ENCODE measurements at regions not wholly inside any gene's neighbourhood (a gene's known extent, or its start where the extent isn't known, plus 50 kb on each side); places are given as distances from the start of the nearest gene placed in this dataset.

GRCh38 chr5:24232041-24232440 is 412.7 kb downstream of the CDH10 start:
- FAIRE-seq: no peak
- DNase-seq: no peak
- intact Hi-C loops (cut with DNase I): no loop called here
- Histone ChIP-seq H3K27me3 (ENCODE audit: control insufficient read depth, insufficient read depth, low read length) (no peaks in the 10 kb centered on the region), H3K4me3 (ENCODE audit: low read length in 3 of 3) (no peak overlapping the region), H3K27ac (ENCODE audit: low read depth in 2 of 2, low read length in 2 of 2) (no peak overlapping the region), H3K9me3 (ENCODE audit: control insufficient read depth in 2 of 3, insufficient read depth in 1 of 3, low read length in 3 of 3) (no peaks in the 10 kb centered on the region), H3K36me3 (ENCODE audit: control insufficient read depth in 2 of 3, insufficient read depth in 3 of 3, low read length in 3 of 3) (no peaks in the 10 kb centered on the region), H3K4me1 (ENCODE audit: control insufficient read depth in 2 of 3, insufficient read depth in 2 of 3, low read depth in 1 of 3, low read length in 3 of 3) (no peaks in the 10 kb centered on the region), H3K9ac (ENCODE audit: low read length in 3 of 3) (no peak overlapping the region)
- TF ChIP-seq CTCF (IDR thresholded peaks at IDR 0.05; ENCODE audit: borderline replicate concordance, extremely low read depth, insufficient read depth): no peak

GRCh38 chr5:24232929-24233498 is 411.8 kb downstream of the CDH10 start:
- FAIRE-seq (no peak), DNase-seq (peak in 1 of 5 donors; percentile 29)
- Histone ChIP-seq H3K27ac (ENCODE audit: low read depth in 2 of 2, low read length in 2 of 2) (no peak overlapping the region), H3K9ac (ENCODE audit: low read length in 3 of 3) (no peak overlapping the region), H3K9me3 (ENCODE audit: control insufficient read depth in 2 of 3, insufficient read depth in 1 of 3, low read length in 3 of 3) (no peaks in the 10 kb centered on the region), H3K4me3 (ENCODE audit: low read length in 3 of 3) (no peak overlapping the region), H3K27me3 (ENCODE audit: control insufficient read depth, insufficient read depth, low read length) (no peaks in the 10 kb centered on the region), H3K36me3 (ENCODE audit: control insufficient read depth in 2 of 3, insufficient read depth in 3 of 3, low read length in 3 of 3) (no peaks in the 10 kb centered on the region), H3K4me1 (ENCODE audit: control insufficient read depth in 2 of 3, insufficient read depth in 2 of 3, low read depth in 1 of 3, low read length in 3 of 3) (no peaks in the 10 kb centered on the region)
- no peak for TF ChIP-seq CTCF (IDR thresholded peaks at IDR 0.05; ENCODE audit: borderline replicate concordance, extremely low read depth, insufficient read depth)
- intact Hi-C loops (cut with DNase I): no loop called here

GRCh38 chr5:24235946-24236345 is 408.8 kb downstream of the CDH10 start:
- Histone ChIP-seq H3K4me1 (ENCODE audit: control insufficient read depth in 2 of 3, insufficient read depth in 2 of 3, low read depth in 1 of 3, low read length in 3 of 3) (no peaks in the 10 kb centered on the region), H3K9me3 (ENCODE audit: control insufficient read depth in 2 of 3, insufficient read depth in 1 of 3, low read length in 3 of 3) (no peaks in the 10 kb centered on the region), H3K4me3 (ENCODE audit: low read length in 3 of 3) (no peak overlapping the region), H3K36me3 (ENCODE audit: control insufficient read depth in 2 of 3, insufficient read depth in 3 of 3, low read length in 3 of 3) (no peaks in the 10 kb centered on the region), H3K9ac (ENCODE audit: low read length in 3 of 3) (no peak overlapping the region), H3K27me3 (ENCODE audit: control insufficient read depth, insufficient read depth, low read length) (no peaks in the 10 kb centered on the region), H3K27ac (ENCODE audit: low read depth in 2 of 2, low read length in 2 of 2) (no peak overlapping the region)
- DNase-seq (no peak), FAIRE-seq (no peak)
- intact Hi-C loops (cut with DNase I): no loop called here
- TF ChIP-seq CTCF (IDR thresholded peaks at IDR 0.05; ENCODE audit: borderline replicate concordance, extremely low read depth, insufficient read depth): no peak

- H3K4me1 ChIP-seq (ENCODE audit: control insufficient read depth in 2 of 3, insufficient read depth in 2 of 3, low read depth in 1 of 3, low read length in 3 of 3): no peaks in the 10 kb centered on the region
- FAIRE-seq (no peak), DNase-seq (no peak)
- no peaks in the 10 kb centered on the region for H3K27me3 ChIP-seq (ENCODE audit: control insufficient read depth, insufficient read depth, low read length)
- no peak overlapping the region for H3K27ac ChIP-seq (ENCODE audit: low read depth in 2 of 2, low read length in 2 of 2)
- no peak for TF ChIP-seq CTCF (IDR thresholded peaks at IDR 0.05; ENCODE audit: borderline replicate concordance, extremely low read depth, insufficient read depth)
- H3K9ac ChIP-seq (ENCODE audit: low read length in 3 of 3): no peak overlapping the region
- intact Hi-C loops (cut with DNase I): no loop called here
- no peaks in the 10 kb centered on the region for H3K36me3 ChIP-seq (ENCODE audit: control insufficient read depth in 2 of 3, insufficient read depth in 3 of 3, low read length in 3 of 3)
- H3K9me3 ChIP-seq (ENCODE audit: control insufficient read depth in 2 of 3, insufficient read depth in 1 of 3, low read length in 3 of 3): no peaks in the 10 kb centered on the region
- no peak overlapping the region for H3K4me3 ChIP-seq (ENCODE audit: low read length in 3 of 3)
Observed at GRCh38 chr5:24245821-24246220, 399.0 kb downstream of the CDH10 start.
